Kidney (tissue), 13 donors: ENCODE measurements at regions not wholly inside any gene's neighbourhood (a gene's known extent, or its start where the extent isn't known, plus 50 kb on each side); places are given as distances from the start of the nearest gene placed in this dataset.

Experiments
- DNase-seq, 5 donors: peaks; one replicate each; pipeline ENCODE4 v3.0.0-alpha.2; 2013 to 2020
- FAIRE-seq: peaks from 2 replicates; lab custom pipeline; 2012; peaks lifted over from hg19 to GRCh38; lab: Jason Lieb, UNC
- H3K27ac ChIP-seq, 2 donors: one replicate each; pipeline ENCODE4 v1.7.0; 2013; ENCODE audit warnings: low read depth in 2 of 2, low read length in 2 of 2, inconsistent platforms in 1 of 2
- H3K27me3 ChIP-seq: one replicate; pipeline ENCODE4 v1.7.1; 2013; ENCODE audit warnings: low read length, inconsistent platforms; ENCODE audit not compliant: control insufficient read depth, insufficient read depth
- H3K36me3 ChIP-seq, 3 donors: one replicate each; pipeline versions ENCODE4 v1.7.0 to v1.7.1; 2013; ENCODE audit warnings: low read length in 3 of 3, control low read depth in 1 of 3, inconsistent platforms in 1 of 3; ENCODE audit not compliant: insufficient read depth in 3 of 3, control insufficient read depth in 2 of 3
- H3K4me1 ChIP-seq, 3 donors: one replicate each; pipeline versions ENCODE4 v1.7.0 to v1.7.1; 2013; ENCODE audit warnings: low read length in 3 of 3, inconsistent platforms in 1 of 3, low read depth in 1 of 3; ENCODE audit not compliant: control insufficient read depth in 2 of 3, insufficient read depth in 2 of 3
- H3K4me3 ChIP-seq, 3 donors: one replicate each; pipeline versions ENCODE4 v1.7.0 to v1.8.1; 2013; ENCODE audit warnings: low read length in 3 of 3, control low read depth in 1 of 3, inconsistent platforms in 1 of 3
- H3K9ac ChIP-seq, 3 donors: one replicate each; pipeline versions ENCODE4 v1.7.0 to v1.7.1; 2013; ENCODE audit warnings: low read length in 3 of 3, control low read depth in 1 of 3, inconsistent platforms in 1 of 3
- H3K9me3 ChIP-seq, 3 donors: one replicate each; pipeline versions ENCODE4 v1.7.0 to v1.7.1; 2013; ENCODE audit warnings: low read length in 3 of 3, control low read depth in 1 of 3, inconsistent platforms in 1 of 3; ENCODE audit not compliant: control insufficient read depth in 2 of 3, insufficient read depth in 1 of 3
- intact Hi-C: fragments of 100-400 bp; cut with DNase I; formaldehyde crosslinking; loops from one replicate; pipeline ENCODE4 v1.11.1; 2022
- TF ChIP-seq, protein P1 (sequence below): IDR thresholded peaks from 3 replicates; pipeline ENCODE4 v1.5.1; 2012; ENCODE audit warnings: mild to moderate bottlenecking, moderate library complexity, borderline replicate concordance; ENCODE audit not compliant: insufficient read depth; ENCODE audit errors: extremely low read depth
- donor health status: control.
- donor health status: control.
- donor health status: control.
- donor health status: control.
- donor health status: control.
- donor health status: DM: yes; HTN: yes; CAD: no.
- donor health status: Normal renal cell carcinoma (clear cell type).

DNA sequence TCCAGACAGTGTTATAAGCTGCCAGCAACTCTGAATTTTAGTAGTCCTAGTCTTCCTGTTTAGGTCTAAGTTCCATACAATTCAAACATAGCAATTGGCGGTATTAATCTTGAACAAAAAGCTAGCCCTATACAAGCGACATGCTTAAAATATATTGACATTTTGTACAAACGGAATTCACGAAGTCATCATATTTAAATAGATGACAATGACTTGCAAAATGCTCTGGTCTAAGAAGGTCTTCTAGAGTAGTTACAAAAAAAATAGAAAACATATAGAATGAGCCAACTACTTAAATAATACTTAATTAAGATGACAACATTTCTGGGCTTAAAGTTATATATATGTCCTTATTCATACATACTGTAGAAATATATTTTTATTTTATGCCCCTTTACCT lies 446.6 kb downstream of the ANKRD7 start:
- DNase-seq (no peak), FAIRE-seq (no peak)
- H3K4me1 ChIP-seq: no peaks in the 10 kb centered on the region
- H3K4me3 ChIP-seq: no peak overlapping the region
- no peak overlapping the region for H3K27ac ChIP-seq
- H3K9me3 ChIP-seq: no peaks in the 10 kb centered on the region
- H3K36me3 ChIP-seq: no peaks in the 10 kb centered on the region
- intact Hi-C loops: no loop called here
- no peak overlapping the region for H3K9ac ChIP-seq
- no peaks in the 10 kb centered on the region for H3K27me3 ChIP-seq
- TF ChIP-seq, protein P1, sequence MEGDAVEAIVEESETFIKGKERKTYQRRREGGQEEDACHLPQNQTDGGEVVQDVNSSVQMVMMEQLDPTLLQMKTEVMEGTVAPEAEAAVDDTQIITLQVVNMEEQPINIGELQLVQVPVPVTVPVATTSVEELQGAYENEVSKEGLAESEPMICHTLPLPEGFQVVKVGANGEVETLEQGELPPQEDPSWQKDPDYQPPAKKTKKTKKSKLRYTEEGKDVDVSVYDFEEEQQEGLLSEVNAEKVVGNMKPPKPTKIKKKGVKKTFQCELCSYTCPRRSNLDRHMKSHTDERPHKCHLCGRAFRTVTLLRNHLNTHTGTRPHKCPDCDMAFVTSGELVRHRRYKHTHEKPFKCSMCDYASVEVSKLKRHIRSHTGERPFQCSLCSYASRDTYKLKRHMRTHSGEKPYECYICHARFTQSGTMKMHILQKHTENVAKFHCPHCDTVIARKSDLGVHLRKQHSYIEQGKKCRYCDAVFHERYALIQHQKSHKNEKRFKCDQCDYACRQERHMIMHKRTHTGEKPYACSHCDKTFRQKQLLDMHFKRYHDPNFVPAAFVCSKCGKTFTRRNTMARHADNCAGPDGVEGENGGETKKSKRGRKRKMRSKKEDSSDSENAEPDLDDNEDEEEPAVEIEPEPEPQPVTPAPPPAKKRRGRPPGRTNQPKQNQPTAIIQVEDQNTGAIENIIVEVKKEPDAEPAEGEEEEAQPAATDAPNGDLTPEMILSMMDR: no peak

DNA sequence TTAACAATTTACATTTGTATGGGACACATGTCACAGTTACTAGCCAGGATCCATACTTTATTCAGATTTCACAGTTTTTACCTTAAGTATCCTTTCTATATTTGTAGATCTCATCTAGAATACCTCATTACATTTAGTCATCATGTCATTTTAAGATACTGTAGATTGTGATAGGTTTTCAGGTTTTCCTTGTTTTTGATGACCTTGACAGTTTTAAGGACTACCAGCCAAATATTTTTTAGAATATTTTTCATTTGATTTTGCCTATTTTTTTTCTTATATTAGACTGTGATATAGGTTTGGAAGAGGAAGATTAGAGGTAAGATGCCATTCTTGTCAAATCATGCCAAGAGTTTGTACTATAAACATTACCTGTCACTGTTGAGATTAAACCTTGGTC lies 460.3 kb downstream of the ANKRD7 start:
- intact Hi-C loops: no loop called here
- Histone ChIP-seq H3K27ac (no peak overlapping the region), H3K9me3 (no peaks in the 10 kb centered on the region), H3K9ac (no peak overlapping the region), H3K27me3 (no peaks in the 10 kb centered on the region), H3K4me1 (no peaks in the 10 kb centered on the region), H3K4me3 (no peak overlapping the region), H3K36me3 (no peaks in the 10 kb centered on the region)
- FAIRE-seq (no peak), DNase-seq (no peak)
- TF ChIP-seq, protein P1: no peak

DNA sequence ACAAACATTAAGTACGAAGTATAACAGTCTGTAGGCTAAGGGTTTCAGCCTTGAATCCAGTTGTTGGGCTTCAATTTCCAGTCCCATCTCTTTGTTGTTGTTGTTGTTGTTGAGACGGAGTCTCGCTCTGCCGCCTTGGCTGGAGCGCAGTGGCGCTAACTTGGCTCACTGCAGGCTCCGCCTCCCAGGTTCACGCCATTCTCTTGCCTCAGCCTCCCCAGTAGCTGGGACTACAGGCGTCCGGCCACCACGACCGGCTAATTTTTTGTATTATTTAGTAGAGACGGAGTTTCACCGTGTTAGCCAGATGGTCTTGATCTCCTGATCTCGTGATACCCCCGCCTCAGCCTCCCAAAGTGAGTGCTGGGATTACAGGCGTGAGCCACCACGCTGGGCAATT lies 464.9 kb downstream of the ANKRD7 start:
- no peaks in the 10 kb centered on the region for H3K9me3 ChIP-seq
- no peaks in the 10 kb centered on the region for H3K27me3 ChIP-seq
- no peaks in the 10 kb centered on the region for H3K36me3 ChIP-seq
- TF ChIP-seq, protein P1: no peak
- H3K4me3 ChIP-seq: no peak overlapping the region
- H3K27ac ChIP-seq: no peak overlapping the region
- no peak for FAIRE-seq
- peak in 1 of 5 donors; percentile 43 for DNase-seq
- intact Hi-C loops: no loop called here
- H3K9ac ChIP-seq: no peak overlapping the region
- H3K4me1 ChIP-seq: no peaks in the 10 kb centered on the region

DNA sequence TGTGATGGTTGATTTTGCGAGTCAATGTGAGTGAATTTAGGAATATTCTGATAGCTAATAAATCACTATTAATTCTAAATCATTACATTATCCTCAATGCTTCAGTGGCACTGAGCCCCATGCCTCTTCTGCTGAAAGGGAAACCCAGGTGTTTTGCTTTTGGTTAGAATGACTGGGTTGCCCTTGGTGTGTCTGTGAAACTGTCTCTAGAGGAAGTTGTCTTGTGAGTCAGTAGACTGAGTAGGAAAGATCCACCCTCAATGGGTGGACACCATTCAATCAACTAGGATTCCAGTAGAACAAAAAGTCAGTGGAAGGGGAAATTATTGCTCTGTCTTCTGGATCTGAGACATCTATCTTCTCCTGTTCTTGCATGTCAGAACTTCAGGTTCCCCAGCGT lies 472.4 kb downstream of the ANKRD7 start:
- TF ChIP-seq, protein P1: no peak
- FAIRE-seq: no peak

More for the DNA sequence above, 472.4 kb downstream of the ANKRD7 start:
- Histone ChIP-seq H3K4me3 (no peak overlapping the region), H3K27ac (no peak overlapping the region), H3K9me3 (no peaks in the 10 kb centered on the region), H3K36me3 (no peaks in the 10 kb centered on the region), H3K4me1 (no peaks in the 10 kb centered on the region), H3K27me3 (no peaks in the 10 kb centered on the region), H3K9ac (no peak overlapping the region)
- intact Hi-C loops: no loop called here
- DNase-seq: no peak
